ENCODE measurements at regions not wholly inside any gene's neighbourhood (a gene's known extent, or its start where the extent isn't known, plus 50 kb on each side); places are given as distances from the start of the nearest gene placed in this dataset.
"Not testable (repeated sequence)": the region's sequence is repeated elsewhere in the genome, so short reads cannot be mapped to it uniquely, and the experiment has no call there.

DNA sequence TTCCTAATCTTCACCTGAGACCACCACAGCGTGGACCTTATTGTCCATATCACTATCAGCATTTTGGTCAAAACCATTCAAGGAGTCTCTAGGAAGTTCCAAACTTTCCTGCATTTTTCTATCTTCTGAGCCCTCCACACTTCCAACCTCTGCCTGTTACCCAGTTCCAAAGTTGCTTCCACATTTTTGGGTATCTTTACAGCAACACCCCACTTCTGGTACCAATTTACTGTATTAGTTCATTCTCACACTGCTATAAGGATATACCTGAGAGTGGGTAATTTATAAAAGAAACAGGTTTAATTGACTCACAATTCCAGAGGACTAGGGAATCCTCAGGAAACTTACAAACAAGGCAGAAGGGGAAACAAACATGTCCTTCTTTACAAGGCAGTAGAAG lies 103.3 kb upstream of the CBLB start:
- no peak for TF ChIP-seq ZFX (IDR thresholded peaks at IDR 0.05; ENCODE audit: borderline replicate concordance)
- TF ChIP-seq, protein P1, sequence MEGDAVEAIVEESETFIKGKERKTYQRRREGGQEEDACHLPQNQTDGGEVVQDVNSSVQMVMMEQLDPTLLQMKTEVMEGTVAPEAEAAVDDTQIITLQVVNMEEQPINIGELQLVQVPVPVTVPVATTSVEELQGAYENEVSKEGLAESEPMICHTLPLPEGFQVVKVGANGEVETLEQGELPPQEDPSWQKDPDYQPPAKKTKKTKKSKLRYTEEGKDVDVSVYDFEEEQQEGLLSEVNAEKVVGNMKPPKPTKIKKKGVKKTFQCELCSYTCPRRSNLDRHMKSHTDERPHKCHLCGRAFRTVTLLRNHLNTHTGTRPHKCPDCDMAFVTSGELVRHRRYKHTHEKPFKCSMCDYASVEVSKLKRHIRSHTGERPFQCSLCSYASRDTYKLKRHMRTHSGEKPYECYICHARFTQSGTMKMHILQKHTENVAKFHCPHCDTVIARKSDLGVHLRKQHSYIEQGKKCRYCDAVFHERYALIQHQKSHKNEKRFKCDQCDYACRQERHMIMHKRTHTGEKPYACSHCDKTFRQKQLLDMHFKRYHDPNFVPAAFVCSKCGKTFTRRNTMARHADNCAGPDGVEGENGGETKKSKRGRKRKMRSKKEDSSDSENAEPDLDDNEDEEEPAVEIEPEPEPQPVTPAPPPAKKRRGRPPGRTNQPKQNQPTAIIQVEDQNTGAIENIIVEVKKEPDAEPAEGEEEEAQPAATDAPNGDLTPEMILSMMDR (IDR thresholded peaks at IDR 0.05) = no peak
- H3K27ac ChIP-seq = no peak overlapping the region

DNA sequence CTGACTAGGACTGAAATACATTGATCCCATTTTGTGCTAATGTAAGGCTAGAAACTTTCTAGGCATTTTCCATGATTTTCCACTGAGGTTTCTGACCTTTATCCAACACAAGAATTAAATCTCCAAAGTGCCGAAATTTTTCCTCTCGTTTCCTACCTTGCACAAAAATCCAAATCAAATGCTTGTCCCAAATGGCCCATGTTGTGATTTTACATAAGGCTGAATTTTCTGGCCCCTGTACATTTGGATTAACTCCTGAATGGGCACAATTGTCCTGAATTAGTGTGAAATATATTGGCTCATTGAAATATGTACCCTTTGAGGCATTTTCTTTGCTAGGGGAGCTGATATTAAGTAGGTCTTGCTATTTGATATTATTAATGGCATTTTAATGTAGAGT lies 105.6 kb upstream of the CBLB start:
- H3K27ac ChIP-seq = no peak overlapping the region
- no peak for TF ChIP-seq ZFX (IDR thresholded peaks at IDR 0.05; ENCODE audit: borderline replicate concordance)
- TF ChIP-seq, protein P1 (IDR thresholded peaks at IDR 0.05) = no peak

DNA sequence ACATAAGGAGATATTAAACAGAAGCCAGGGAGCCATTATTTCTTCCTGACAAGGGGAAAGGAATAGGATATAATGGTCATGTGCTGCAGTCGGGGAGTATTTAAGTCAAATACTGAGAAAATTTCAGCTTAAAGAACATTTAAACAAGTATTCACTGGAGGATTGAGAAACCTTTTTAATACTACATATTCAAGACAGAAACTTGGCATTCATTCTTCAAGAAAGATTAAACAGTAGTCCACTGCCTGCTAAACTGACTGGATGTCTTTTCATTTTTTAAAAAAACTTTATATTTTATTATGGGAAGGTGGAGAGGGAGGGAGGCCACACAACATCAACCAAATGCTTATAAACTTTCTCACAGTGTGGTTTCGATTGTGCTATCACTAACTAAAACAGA lies 107.4 kb upstream of the CBLB start:
- H3K27ac ChIP-seq = no peak overlapping the region
- TF ChIP-seq ZFX (IDR thresholded peaks at IDR 0.05; ENCODE audit: borderline replicate concordance) = no peak
- TF ChIP-seq, protein P1 (IDR thresholded peaks at IDR 0.05) = no peak

DNA sequence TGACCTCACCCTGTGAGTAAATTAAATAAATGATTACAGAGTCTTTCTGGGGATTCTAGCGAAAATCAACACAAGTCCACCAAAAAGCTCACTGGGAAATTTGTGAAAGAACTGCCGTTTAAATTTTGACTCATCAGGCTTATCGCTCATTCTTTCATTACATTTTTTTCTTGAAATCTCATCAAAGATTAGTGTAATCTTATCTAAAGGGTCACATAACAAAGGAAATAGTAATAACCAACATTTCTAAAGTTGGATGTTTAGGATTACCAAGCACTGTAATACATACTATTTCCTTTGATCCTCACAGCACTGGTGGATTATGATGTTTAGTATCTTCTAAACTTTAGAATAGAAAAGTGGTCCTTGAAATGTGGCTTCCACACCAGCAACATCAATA lies 111.1 kb upstream of the CBLB start:
- no peak overlapping the region for H3K27ac ChIP-seq
- TF ChIP-seq, protein P1 (IDR thresholded peaks at IDR 0.05) = no peak
- no peak for TF ChIP-seq ZFX (IDR thresholded peaks at IDR 0.05; ENCODE audit: borderline replicate concordance)

DNA sequence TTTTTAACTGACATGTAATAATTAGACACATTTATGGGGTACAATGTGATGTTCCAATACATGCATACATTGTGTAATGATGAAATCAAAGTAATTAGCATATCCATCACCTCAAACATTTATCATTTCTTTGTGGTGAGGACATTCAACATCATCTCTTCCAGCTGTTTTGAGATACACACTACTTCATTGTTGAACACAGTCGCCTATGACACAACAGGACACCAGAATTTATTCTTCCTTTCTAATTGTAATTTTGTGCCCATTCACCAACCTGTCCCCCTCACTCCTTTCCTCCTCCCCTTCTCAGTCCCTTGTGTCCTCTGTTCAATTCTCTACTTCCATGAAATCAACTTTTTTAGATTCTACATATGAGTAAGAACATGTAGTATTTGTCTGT lies 113.4 kb upstream of the CBLB start:
- no peak for TF ChIP-seq ZFX (IDR thresholded peaks at IDR 0.05; ENCODE audit: borderline replicate concordance)
- TF ChIP-seq, protein P1 (IDR thresholded peaks at IDR 0.05) = no peak
- H3K27ac ChIP-seq = no peak overlapping the region

DNA sequence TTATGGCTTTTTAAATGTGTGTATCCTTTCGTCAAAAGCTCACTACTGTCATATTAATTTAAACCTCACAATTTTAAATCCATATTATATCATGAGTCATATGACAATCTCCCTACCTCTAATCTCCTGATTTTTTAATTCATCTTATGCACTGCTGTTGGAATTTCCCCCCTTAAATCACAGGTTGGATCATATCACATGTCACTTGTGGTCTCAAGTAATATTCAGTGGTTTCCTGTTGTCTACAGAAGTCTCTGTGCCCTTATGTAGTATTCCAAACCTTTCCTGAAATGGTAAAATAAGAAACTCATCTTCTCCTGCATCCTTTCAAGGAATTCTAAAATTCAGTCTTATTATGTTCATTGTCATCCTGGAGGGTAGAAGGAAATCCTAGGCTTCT lies 116.0 kb upstream of the CBLB start:
- TF ChIP-seq ZFX (IDR thresholded peaks at IDR 0.05; ENCODE audit: borderline replicate concordance) = no peak
- TF ChIP-seq, protein P1 (IDR thresholded peaks at IDR 0.05) = no peak
- no peak overlapping the region for H3K27ac ChIP-seq

DNA sequence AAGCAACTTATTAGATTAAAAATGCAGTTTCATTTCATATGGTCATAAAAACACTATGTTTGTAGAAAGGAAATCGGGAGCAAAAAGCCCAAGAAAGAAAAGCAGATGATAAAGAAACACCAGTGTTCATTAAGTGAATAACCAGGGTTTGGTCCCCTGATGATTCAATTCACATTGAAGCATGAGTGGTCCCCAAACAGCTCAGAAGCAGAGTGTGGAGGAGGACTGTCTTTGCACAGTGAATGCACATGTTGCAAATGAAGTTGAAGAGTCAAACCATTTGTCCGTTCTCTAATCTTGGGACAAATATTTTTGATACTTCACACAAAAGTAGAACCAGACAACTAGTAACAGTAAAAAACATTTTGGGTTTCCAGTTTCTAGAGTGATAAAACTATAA lies 117.5 kb upstream of the CBLB start:
- H3K27ac ChIP-seq = not testable (repeated sequence)

DNA sequence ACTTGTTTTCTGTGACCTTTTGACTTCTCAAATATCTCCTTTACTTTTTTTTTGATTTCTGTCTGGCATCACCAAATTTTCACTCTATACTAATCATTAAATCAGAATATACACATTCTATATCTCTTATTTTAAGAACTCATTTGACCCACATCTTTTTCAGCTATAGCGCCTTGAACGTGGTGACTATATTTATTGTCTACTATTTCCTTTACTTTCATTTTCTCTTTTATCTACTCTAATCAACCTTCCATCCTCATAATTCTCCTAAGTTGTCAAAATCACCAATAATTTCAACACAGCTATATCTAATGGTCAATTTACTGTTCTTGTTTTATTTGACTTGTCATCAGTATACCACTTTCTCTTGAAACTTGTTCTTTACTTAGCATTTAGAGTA lies 119.0 kb upstream of the CBLB start:
- H3K27ac ChIP-seq = no peak overlapping the region
- TF ChIP-seq, protein P1 (IDR thresholded peaks at IDR 0.05) = no peak
- no peak for TF ChIP-seq ZFX (IDR thresholded peaks at IDR 0.05; ENCODE audit: borderline replicate concordance)

Measured in 22Rv1 (cell line).